Keratinocyte (primary cell): ENCODE measurements at regions not wholly inside any gene's neighbourhood (a gene's known extent, or its start where the extent isn't known, plus 50 kb on each side); places are given as distances from the start of the nearest gene placed in this dataset.

Experiments used
- DNase-seq: peaks from one replicate; pipeline ENCODE4 v3.0.0-alpha.2; 2011; ENCODE audit warnings: low read depth, missing footprints, low spot score
- FAIRE-seq: peaks from 2 replicates; lab custom pipeline; 2011; peaks lifted over from hg19 to GRCh38; lab: Jason Lieb, UNC
- H2AFZ ChIP-seq: 2 replicates; pipeline ENCODE4 v1.6.0; 2012; ENCODE audit warnings: low read length, control low read depth, inconsistent platforms; ENCODE audit not compliant: control insufficient read depth
- H3K27ac ChIP-seq: 2 replicates; pipeline ENCODE4 v1.5.1; 2011; ENCODE audit warnings: low read length; ENCODE audit not compliant: control insufficient read depth, insufficient read depth
- H3K27me3 ChIP-seq: 3 replicates; pipeline ENCODE4 v1.6.0; 2011; ENCODE audit warnings: low read length; ENCODE audit not compliant: control insufficient read depth, insufficient read depth; ENCODE audit errors: extremely low read depth
- H3K36me3 ChIP-seq, 2 experiments: 2 replicates in 1 of 2; 3 replicates in 1 of 2; pipeline ENCODE4 v1.5.1; 2011; ENCODE audit warnings: low read length in 2 of 2, mild to moderate bottlenecking in 1 of 2; ENCODE audit not compliant: control insufficient read depth in 2 of 2, insufficient read depth in 2 of 2; ENCODE audit errors: extremely low read depth in 1 of 2
- H3K4me1 ChIP-seq: 3 replicates; pipeline ENCODE4 v1.5.1; 2011; ENCODE audit warnings: low read length; ENCODE audit not compliant: control insufficient read depth, insufficient read depth; ENCODE audit errors: extremely low read depth
- H3K4me2 ChIP-seq: 3 replicates; pipeline ENCODE4 v1.6.0; 2011; ENCODE audit warnings: low read depth, low read length; ENCODE audit not compliant: control insufficient read depth, insufficient read depth; ENCODE audit errors: extremely low read depth
- H3K4me3 ChIP-seq, 3 experiments: fragments of 200-600 bp in 1 of 3; sonication (generic) in 1 of 3; 2 replicates in 2 of 3; 3 replicates in 1 of 3; pipeline ENCODE4 v1.5.1; 2011 to 2016; ENCODE audit warnings: low read length in 3 of 3, mild to moderate bottlenecking in 3 of 3, control low read depth in 2 of 3, inconsistent platforms in 1 of 3, low read depth in 1 of 3, mixed read lengths in 1 of 3, mixed run types in 1 of 3, moderate library complexity in 1 of 3; ENCODE audit not compliant: control insufficient read depth in 2 of 3, insufficient read depth in 2 of 3; ENCODE audit errors: extremely low read depth in 1 of 3
- H3K79me2 ChIP-seq: 2 replicates; pipeline ENCODE4 v1.6.0; 2012; ENCODE audit warnings: low read length; ENCODE audit not compliant: control insufficient read depth, insufficient read depth
- H3K9ac ChIP-seq: 3 replicates; pipeline ENCODE4 v1.6.0; 2011; ENCODE audit warnings: low read length; ENCODE audit not compliant: control insufficient read depth, insufficient read depth; ENCODE audit errors: extremely low read depth
- H3K9me1 ChIP-seq: 3 replicates; pipeline ENCODE4 v1.6.0; 2011; ENCODE audit warnings: low read length; ENCODE audit not compliant: control insufficient read depth, insufficient read depth; ENCODE audit errors: extremely low read depth
- H3K9me3 ChIP-seq: 2 replicates; pipeline ENCODE4 v1.5.1; 2012; ENCODE audit warnings: low read depth, low read length; ENCODE audit not compliant: control insufficient read depth
- H4K20me1 ChIP-seq: 3 replicates; pipeline ENCODE4 v1.6.0; 2011; ENCODE audit warnings: low read length; ENCODE audit not compliant: control insufficient read depth, insufficient read depth; ENCODE audit errors: extremely low read depth
- EZH2 ChIP-seq: IDR thresholded peaks from one replicate; pipeline ENCODE4 v1.6.1; 2012; ENCODE audit warnings: inconsistent platforms, mild to moderate bottlenecking, low read length, moderate library complexity
- dilution Hi-C: fragments of 300-500 bp; cut with MboI; formaldehyde crosslinking; loops from one replicate; pipeline ENCODE4 v1.7.0; 2020; ENCODE audit warnings: low sequenced_read_pairs; ENCODE audit not compliant: extremely low pct_ligation_motif_present
- TF ChIP-seq, protein P1 (sequence below), 3 experiments: IDR thresholded peaks in 1 of 3; conservative IDR thresholded peaks in 1 of 3; optimal IDR thresholded peaks in 1 of 3; 2 replicates in 2 of 3; 3 replicates in 1 of 3; pipeline versions ENCODE3 to v1.5.1; 2011; ENCODE audit warnings: low read length in 3 of 3, mild to moderate bottlenecking in 3 of 3, moderate library complexity in 2 of 3, control low read depth in 1 of 3, inconsistent platforms in 1 of 3; ENCODE audit not compliant: insufficient read depth in 2 of 3; ENCODE audit errors: extremely low read depth in 1 of 3

- no peak overlapping the region for H3K4me2 ChIP-seq
- no peak overlapping the region for H2AFZ ChIP-seq
- no peaks in the 10 kb centered on the region for H3K9me1 ChIP-seq
- no peaks in the 10 kb centered on the region for H3K36me3 ChIP-seq
- TF ChIP-seq EZH2: no peak
- TF ChIP-seq, protein P1, sequence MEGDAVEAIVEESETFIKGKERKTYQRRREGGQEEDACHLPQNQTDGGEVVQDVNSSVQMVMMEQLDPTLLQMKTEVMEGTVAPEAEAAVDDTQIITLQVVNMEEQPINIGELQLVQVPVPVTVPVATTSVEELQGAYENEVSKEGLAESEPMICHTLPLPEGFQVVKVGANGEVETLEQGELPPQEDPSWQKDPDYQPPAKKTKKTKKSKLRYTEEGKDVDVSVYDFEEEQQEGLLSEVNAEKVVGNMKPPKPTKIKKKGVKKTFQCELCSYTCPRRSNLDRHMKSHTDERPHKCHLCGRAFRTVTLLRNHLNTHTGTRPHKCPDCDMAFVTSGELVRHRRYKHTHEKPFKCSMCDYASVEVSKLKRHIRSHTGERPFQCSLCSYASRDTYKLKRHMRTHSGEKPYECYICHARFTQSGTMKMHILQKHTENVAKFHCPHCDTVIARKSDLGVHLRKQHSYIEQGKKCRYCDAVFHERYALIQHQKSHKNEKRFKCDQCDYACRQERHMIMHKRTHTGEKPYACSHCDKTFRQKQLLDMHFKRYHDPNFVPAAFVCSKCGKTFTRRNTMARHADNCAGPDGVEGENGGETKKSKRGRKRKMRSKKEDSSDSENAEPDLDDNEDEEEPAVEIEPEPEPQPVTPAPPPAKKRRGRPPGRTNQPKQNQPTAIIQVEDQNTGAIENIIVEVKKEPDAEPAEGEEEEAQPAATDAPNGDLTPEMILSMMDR (optimal IDR thresholded peaks at IDR 0.05 in 1 of 3, IDR thresholded peaks at IDR 0.05 in 1 of 3, conservative IDR thresholded peaks at IDR 0.05 in 1 of 3; ENCODE audit: extremely low read depth in 1 of 3, insufficient read depth in 2 of 3, low read length in 3 of 3): no peak
- DNase-seq (no peak), FAIRE-seq (no peak)
- H3K4me3 ChIP-seq: no peak overlapping the region
- H3K79me2 ChIP-seq: no peaks in the 10 kb centered on the region
- no peak overlapping the region for H3K27ac ChIP-seq
- H3K9me3 ChIP-seq: no peaks in the 10 kb centered on the region
- peaks cover 11% of the 10 kb centered on the region for H3K4me1 ChIP-seq
- H3K27me3 ChIP-seq: no peaks in the 10 kb centered on the region
- no peaks in the 10 kb centered on the region for H4K20me1 ChIP-seq
- no peak overlapping the region for H3K9ac ChIP-seq
- dilution Hi-C loops: no loop called here
These were observed 130.0 kb upstream of the GMDS start for GRCh38 chr6:2375443-2375842.

GRCh38 chr6:2369606-2370005, 124.2 kb upstream of the GMDS start:
- no peaks in the 10 kb centered on the region for H3K36me3 ChIP-seq
- H3K27ac ChIP-seq: no peak overlapping the region
- no peaks in the 10 kb centered on the region for H3K79me2 ChIP-seq
- no peaks in the 10 kb centered on the region for H3K9me1 ChIP-seq
- no peak for DNase-seq
- FAIRE-seq: no peak
- H2AFZ ChIP-seq: no peak overlapping the region
- peaks cover 4% of the 10 kb centered on the region for H3K27me3 ChIP-seq
- no peaks in the 10 kb centered on the region for H3K4me1 ChIP-seq
- no peak overlapping the region for H3K4me3 ChIP-seq
- no peaks in the 10 kb centered on the region for H4K20me1 ChIP-seq
- TF ChIP-seq, protein P1 (optimal IDR thresholded peaks at IDR 0.05 in 1 of 3, IDR thresholded peaks at IDR 0.05 in 1 of 3, conservative IDR thresholded peaks at IDR 0.05 in 1 of 3; ENCODE audit: extremely low read depth in 1 of 3, insufficient read depth in 2 of 3, low read length in 3 of 3): no peak
- no peak for TF ChIP-seq EZH2
- no peak overlapping the region for H3K9ac ChIP-seq
- no peak overlapping the region for H3K4me2 ChIP-seq
- H3K9me3 ChIP-seq: no peaks in the 10 kb centered on the region
- dilution Hi-C loops: no loop called here
